MV-4-11 (cell line): ENCODE measurements at regions not wholly inside any gene's neighbourhood (a gene's known extent, or its start where the extent isn't known, plus 50 kb on each side); places are given as distances from the start of the nearest gene placed in this dataset.

Experiments used
- DNase-seq: peaks from one replicate; lab custom pipeline; 2025; lab: John Stamatoyannopoulos, UW

- no peak for DNase-seq
Observed at GRCh38 chr2:163541943-163542342, 193.9 kb downstream of the FIGN start.

DNA sequence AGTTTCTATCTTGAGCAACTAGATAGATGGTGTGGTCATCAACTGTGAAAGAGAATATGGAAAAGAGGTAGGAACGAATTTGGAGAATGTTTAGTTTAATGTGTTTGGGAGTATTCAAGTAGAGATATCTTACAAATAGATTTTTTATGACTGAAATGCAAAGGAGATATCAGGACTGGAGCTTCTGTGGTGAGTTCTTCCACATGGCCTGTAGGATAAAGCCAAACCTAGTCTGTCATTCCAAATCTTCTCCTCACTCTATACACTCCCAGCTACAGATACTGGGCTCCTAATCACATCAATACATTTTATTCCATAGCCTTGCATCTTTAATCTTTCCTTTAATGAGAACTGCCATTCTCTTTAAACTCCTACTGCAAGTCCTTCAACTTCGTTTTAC, 194.3 kb downstream of the FIGN start:
- no peak for DNase-seq

DNA sequence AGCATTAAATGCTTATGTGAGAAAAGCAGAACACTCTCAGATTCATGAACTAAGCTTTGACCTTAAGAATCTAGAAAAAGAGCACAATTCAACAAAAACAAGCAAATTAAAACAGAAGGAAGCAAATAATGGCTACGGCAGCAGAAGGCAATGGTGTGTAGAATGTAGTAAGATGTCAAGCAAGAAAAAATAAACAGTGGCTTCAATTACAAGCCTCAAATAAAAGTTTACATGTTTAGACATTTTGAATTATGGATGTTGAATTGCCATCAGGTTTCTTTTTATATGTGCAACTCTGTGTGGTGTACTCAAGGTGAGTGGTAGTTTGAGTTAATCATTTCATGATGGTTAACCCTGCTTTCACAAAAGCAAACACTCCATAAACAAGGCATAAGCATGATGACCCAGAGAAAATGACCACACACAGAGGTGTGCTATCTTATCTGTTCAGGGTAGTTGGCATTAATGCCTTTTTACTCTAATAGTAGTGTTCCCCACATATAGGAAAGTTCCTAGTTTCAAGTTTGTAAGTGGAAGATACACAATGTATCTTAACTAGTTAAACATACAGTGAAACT, 207.1 kb downstream of the FIGN start:
- DNase-seq, result no peak

GRCh38 chr2:163527381-163527780, 208.4 kb downstream of the FIGN start:
- peak; percentile 55 for DNase-seq

GRCh38 chr2:163518762-163519161, 217.0 kb downstream of the FIGN start:
- no peak for DNase-seq

DNA sequence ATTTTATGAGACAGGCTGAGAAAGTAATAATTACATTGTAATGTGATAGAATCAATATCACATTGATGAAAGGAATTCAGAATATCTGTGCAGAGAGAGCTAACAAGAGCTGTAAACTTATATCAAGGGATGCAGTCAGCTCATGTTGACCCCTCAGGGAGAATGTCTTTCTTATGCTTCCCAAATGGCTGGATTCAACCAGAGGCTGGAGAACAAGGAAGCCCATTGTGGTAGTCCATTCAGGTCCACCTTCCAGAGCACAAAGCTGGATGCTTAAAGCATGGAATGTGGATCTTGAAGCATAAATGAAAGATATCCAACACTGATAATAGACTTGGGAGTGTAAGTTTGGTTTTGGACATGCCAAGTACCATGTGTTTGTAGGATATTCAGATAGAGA, 220.0 kb downstream of the FIGN start:
- DNase-seq, result no peak

- no peak for DNase-seq
Observed at GRCh38 chr2:163505281-163505680, 230.5 kb downstream of the FIGN start.

DNA sequence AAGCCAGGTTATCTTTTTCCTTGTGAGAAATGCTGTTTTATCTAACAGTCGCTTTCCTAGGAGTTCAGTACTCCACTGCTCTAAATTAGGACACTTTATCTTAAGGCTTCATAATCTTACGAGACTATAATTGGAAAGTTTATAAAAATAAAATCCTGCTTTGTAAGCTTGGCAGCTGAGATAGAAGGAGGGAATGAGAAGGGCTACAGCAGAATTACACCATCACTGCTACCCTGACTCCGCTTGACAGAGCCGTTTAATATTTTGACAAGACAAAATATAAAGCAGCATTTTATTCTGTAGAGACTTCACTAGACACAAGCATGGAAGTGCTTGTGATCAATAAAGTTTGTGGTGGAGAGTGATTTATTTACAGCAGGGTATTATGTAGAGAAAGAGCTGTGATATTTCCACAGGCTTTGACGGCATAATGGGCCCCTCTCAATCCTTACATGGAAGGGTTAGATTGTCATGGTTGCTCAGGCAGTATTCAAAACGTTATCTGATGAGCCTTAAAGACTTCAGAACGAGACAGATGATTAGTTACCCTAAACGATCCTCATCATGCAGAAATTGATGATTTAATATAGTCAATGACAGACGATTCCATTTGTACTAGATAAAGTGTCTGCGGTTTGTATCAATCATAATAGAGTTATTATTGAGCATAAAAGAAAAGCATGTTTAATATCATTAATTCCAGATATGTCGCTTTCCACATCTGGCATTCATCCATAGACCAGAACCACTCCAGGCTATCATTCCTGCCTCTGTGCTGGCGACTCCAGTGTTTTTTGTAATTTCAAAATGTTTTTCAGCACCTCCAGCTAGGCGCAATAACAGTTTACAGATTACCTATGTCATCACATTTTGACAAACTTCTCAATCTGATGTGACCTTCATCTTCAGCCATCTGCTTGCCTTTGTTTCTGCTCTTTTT, 242.2 kb downstream of the FIGN start:
- no peak for DNase-seq

DNA sequence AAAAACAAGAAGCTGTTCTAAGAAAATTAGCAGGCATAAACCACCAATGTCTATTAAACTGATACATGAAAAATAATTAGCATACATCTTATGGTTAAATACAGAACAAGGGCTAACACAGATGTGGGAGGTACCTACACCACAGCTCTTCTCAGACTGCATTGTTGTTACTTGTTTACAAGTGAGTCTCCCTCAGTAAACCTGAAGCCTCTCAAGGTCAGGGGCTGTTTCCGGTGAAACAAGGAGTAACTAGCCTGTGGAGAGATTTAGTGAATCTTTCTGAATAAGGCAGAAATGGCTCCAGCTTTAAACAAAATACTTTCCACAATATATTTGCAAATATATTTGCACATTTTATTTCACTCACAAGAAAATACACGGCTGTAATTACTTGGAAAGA, 244.0 kb downstream of the FIGN start:
- no peak for DNase-seq

GRCh38 chr2:163490281-163490680, 245.5 kb downstream of the FIGN start:
- no peak for DNase-seq

GRCh38 chr2:163481515-163481914, 254.3 kb downstream of the FIGN start:
- DNase-seq, result no peak

DNA sequence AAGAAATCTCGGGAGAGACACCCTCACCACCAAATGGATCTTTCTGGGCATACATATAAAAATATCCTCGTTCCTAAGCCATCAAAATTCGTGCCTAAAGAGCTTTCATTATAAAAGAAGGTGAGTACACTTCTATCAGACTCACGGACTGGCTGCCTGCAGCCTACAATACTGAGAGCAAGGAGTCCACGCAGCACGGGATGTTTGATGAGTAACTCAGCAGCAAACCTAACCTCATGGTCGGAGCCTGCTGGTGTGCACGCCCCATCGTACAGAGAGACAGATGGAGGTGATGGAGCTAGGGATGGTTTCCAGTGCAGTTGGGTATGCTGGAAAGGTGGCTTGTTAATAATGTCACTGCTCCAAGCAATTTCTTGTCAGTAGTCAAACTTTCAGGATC, 256.2 kb downstream of the FIGN start:
- DNase-seq, result no peak

GRCh38 chr2:163475815-163476214, 260.0 kb downstream of the FIGN start:
- no peak for DNase-seq

- DNase-seq, result no peak
Observed at GRCh38 chr2:163474889-163475288, 260.9 kb downstream of the FIGN start.

DNA sequence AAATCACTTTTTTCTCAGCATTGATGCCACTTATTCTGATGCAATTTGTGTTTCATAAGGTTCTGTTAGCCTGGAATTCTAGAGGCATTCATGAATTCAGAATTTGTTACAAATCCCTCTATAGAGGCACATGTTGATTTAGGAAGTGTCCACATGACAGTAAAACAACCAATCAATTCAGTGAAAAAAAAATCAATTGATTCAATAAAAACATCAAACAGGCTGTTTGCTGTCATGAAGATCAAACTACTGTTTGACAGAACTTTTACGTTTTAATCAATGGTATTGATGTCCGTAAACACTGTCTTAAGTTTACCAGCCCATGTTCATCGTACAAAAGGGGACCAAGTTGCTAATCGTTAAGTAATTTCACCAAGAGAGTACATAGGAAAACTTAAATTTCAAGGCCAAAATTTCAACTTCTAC, 261.5 kb downstream of the FIGN start:
- DNase-seq, result no peak

- no peak for DNase-seq
Observed at GRCh38 chr2:163471947-163472346, 263.9 kb downstream of the FIGN start.

GRCh38 chr2:163469561-163469962, 266.2 kb downstream of the FIGN start:
- DNase-seq, result no peak

GRCh38 chr2:163467251-163467630, 268.6 kb downstream of the FIGN start:
- DNase-seq, result no peak

GRCh38 chr2:163466331-163467250, 269.2 kb downstream of the FIGN start:
- DNase-seq, result no peak

DNA sequence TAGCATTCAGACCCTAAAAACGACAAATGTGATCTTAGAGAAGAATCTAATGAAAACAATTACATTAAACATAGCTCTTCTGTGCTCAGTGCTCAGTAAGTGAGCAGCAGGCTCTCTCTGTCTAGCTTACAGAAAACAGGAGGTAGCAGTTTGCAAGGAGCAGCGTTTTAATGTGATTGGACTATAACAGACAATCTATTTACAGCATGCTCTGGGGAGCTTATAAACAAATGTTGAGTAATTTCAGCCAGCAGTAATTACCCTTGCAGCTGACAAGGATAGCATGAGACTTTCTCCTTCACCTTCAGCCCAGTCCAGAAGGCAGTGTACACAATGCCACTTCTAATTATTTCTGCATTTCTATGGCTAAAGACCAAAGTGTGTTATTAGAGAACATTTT, 270.4 kb downstream of the FIGN start:
- no peak for DNase-seq

DNA sequence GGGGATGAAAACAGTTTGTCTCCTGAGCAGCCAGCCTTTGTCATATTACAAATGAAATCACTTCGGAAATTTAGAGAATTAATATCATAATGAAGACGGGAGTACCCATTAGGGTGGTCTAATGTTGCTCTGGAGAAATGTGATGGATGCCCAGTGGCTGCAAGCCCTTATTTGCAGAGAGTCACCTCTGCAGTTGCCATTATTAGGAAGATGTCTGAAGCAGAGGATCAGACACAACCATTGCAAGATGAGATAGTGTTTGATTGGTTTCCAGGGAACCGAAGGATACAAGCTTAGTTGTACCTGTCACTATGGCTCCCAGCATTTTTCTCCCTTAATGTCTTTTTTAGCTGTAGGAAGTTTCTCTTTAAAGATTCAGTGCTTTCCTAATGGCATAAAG, 272.4 kb downstream of the FIGN start:
- DNase-seq, result no peak

DNA sequence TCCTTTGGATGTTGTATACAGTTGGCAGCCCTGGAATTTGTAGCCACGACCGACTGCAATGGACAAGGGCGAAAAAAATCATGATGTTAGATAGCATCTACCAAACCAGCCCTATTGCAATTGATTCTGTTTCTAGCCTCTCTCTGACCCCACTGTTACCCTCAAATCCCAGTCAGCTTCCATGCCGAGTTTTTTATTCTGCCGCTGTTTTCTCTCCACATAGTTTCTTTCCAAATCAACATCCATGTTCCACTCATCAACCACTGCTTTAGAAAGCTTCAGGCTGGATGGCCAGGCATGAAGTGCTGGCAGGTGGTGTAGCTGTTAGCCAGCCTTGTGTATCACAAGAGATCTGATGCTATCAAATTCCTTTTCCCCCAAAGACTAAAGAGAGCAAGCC, 272.8 kb downstream of the FIGN start:
- DNase-seq, result no peak

DNA sequence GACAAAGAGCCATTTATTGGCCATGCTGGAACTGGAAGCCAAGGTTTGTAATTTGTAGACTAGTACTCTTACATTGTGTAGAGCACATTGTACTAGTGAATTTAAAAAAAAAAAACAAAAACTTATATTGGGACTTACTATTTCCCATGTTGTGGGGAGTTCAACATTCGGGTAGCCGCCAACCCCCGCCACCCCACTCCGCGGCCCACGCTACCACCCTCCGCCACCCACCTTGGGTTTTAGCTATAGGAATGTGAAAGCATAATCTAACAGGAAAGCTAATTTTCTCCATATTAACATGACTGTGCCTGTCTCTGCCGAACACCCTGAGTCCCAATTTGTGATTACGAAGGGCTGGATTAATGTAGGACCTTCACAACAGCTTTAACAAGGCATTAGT, 275.8 kb downstream of the FIGN start:
- DNase-seq, result no peak
